DND-41 (cell line): ENCODE measurements at regions not wholly inside any gene's neighbourhood (a gene's known extent, or its start where the extent isn't known, plus 50 kb on each side); places are given as distances from the start of the nearest gene placed in this dataset.

Source experiments
- ATAC-seq: fragments of 200-7000 bp; cut with Tn5 transposase; 3 replicates; pipeline ENCODE4 v1.9.1; 2021; ENCODE audit warnings: low read depth; ENCODE audit not compliant: insufficient read depth
- DNase-seq: peaks from one replicate; pipeline ENCODE4 v3.0.0-alpha.2; 2020
- H2AFZ ChIP-seq: 2 replicates; pipeline ENCODE4 v1.6.0; 2012; ENCODE audit warnings: low read depth, low read length
- H3K27ac ChIP-seq: 2 replicates; pipeline ENCODE4 v1.5.1; 2012; ENCODE audit warnings: low read length, inconsistent platforms
- H3K27me3 ChIP-seq: fragments of 200-600 bp; sonication (generic); 2 replicates; pipeline ENCODE4 v1.6.0; 2012; ENCODE audit warnings: low read length, mild to moderate bottlenecking, inconsistent platforms; ENCODE audit not compliant: insufficient read depth, poor library complexity
- H3K36me3 ChIP-seq: 2 replicates; pipeline ENCODE4 v1.5.1; 2012; ENCODE audit warnings: low read length, inconsistent platforms; ENCODE audit not compliant: insufficient read depth
- H3K4me1 ChIP-seq: 2 replicates; pipeline ENCODE4 v1.5.1; 2012; ENCODE audit warnings: mild to moderate bottlenecking, low read length; ENCODE audit not compliant: insufficient read depth
- H3K4me2 ChIP-seq: 2 replicates; pipeline ENCODE4 v1.6.0; 2012; ENCODE audit warnings: mild to moderate bottlenecking, moderate library complexity, low read length, inconsistent platforms; ENCODE audit not compliant: insufficient read depth
- H3K4me3 ChIP-seq, 2 experiments: fragments of 200-600 bp in 1 of 2; shearing (Covaris generic) in 1 of 2; 2 replicates each; pipeline ENCODE4 v1.5.1; 2012 to 2016; ENCODE audit warnings: inconsistent platforms in 2 of 2, low read length in 2 of 2, mild to moderate bottlenecking in 2 of 2, low read depth in 1 of 2, moderate library complexity in 1 of 2
- H3K79me2 ChIP-seq: 2 replicates; pipeline ENCODE4 v1.6.0; 2012; ENCODE audit warnings: low read length, inconsistent platforms; ENCODE audit not compliant: insufficient read depth
- H3K9ac ChIP-seq: 2 replicates; pipeline ENCODE4 v1.6.0; 2012; ENCODE audit warnings: low read depth, mild to moderate bottlenecking, inconsistent platforms, low read length, moderate library complexity
- H3K9me3 ChIP-seq: 2 replicates; pipeline ENCODE4 v1.5.1; 2012; ENCODE audit warnings: low read length, moderate library complexity, mild to moderate bottlenecking, inconsistent platforms; ENCODE audit not compliant: insufficient read depth, severe bottlenecking
- H4K20me1 ChIP-seq: 2 replicates; pipeline ENCODE4 v1.6.0; 2012; ENCODE audit warnings: low read length; ENCODE audit not compliant: insufficient read depth
- CTCF ChIP-seq: IDR thresholded peaks from 2 replicates; pipeline ENCODE4 v1.5.1; 2012; ENCODE audit warnings: borderline replicate concordance, low read length, moderate library complexity, mild to moderate bottlenecking; ENCODE audit not compliant: poor library complexity, severe bottlenecking; ENCODE audit errors: extremely low read depth
- EZH2 ChIP-seq: IDR thresholded peaks from 3 replicates; pipeline ENCODE4 v1.6.1; 2012; ENCODE audit warnings: borderline replicate concordance, low read depth, mild to moderate bottlenecking, moderate library complexity, low read length, inconsistent platforms; ENCODE audit not compliant: severe bottlenecking

GRCh38 chr4:149933883-149934282, 118.2 kb upstream of the IQCM start:
- Histone ChIP-seq H3K9ac (no peak overlapping the region), H3K4me3 (no peak overlapping the region), H3K27ac (no peak overlapping the region), H2AFZ (no peak overlapping the region), H3K36me3 (no peaks in the 10 kb centered on the region), H3K4me2 (no peak overlapping the region), H3K27me3 (no peaks in the 10 kb centered on the region), H3K9me3 (no peaks in the 10 kb centered on the region), H4K20me1 (no peaks in the 10 kb centered on the region), H3K4me1 (no peaks in the 10 kb centered on the region), H3K79me2 (no peaks in the 10 kb centered on the region)
- DNase-seq (no peak), ATAC-seq (no peak)
- TF ChIP-seq CTCF (no peak), EZH2 (no peak)

- Histone ChIP-seq H3K9me3 (no peaks in the 10 kb centered on the region), H3K4me3 (no peak overlapping the region), H3K27ac (no peak overlapping the region), H2AFZ (no peak overlapping the region), H4K20me1 (no peaks in the 10 kb centered on the region), H3K4me1 (no peaks in the 10 kb centered on the region), H3K4me2 (no peak overlapping the region), H3K79me2 (no peaks in the 10 kb centered on the region), H3K27me3 (no peaks in the 10 kb centered on the region), H3K36me3 (no peaks in the 10 kb centered on the region), H3K9ac (no peak overlapping the region)
- DNase-seq (no peak), ATAC-seq (no peak)
- TF ChIP-seq CTCF: no peak
- no peak for TF ChIP-seq EZH2
These were observed 128.9 kb upstream of the DCLK2 start for GRCh38 chr4:149949381-149949780.

- H4K20me1 ChIP-seq: no peaks in the 10 kb centered on the region
- H3K27me3 ChIP-seq: no peaks in the 10 kb centered on the region
- no peak overlapping the region for H3K27ac ChIP-seq
- H3K36me3 ChIP-seq: no peaks in the 10 kb centered on the region
- no peak overlapping the region for H3K4me2 ChIP-seq
- ATAC-seq (no peak), DNase-seq (no peak)
- no peaks in the 10 kb centered on the region for H3K9me3 ChIP-seq
- no peak overlapping the region for H2AFZ ChIP-seq
- H3K4me1 ChIP-seq: no peaks in the 10 kb centered on the region
- TF ChIP-seq CTCF (no peak), EZH2 (no peak)
- H3K79me2 ChIP-seq: no peaks in the 10 kb centered on the region
- no peak overlapping the region for H3K9ac ChIP-seq
- H3K4me3 ChIP-seq: no peak overlapping the region
These were observed 126.9 kb upstream of the DCLK2 start for GRCh38 chr4:149951152-149951900.

- Histone ChIP-seq H4K20me1 (no peaks in the 10 kb centered on the region), H3K36me3 (no peaks in the 10 kb centered on the region), H3K4me1 (no peaks in the 10 kb centered on the region), H3K27ac (no peak overlapping the region), H3K4me2 (no peak overlapping the region), H3K9ac (no peak overlapping the region), H3K9me3 (no peaks in the 10 kb centered on the region), H3K4me3 (no peak overlapping the region), H3K79me2 (no peaks in the 10 kb centered on the region), H2AFZ (no peak overlapping the region), H3K27me3 (no peaks in the 10 kb centered on the region)
- no peak for DNase-seq
- no peak for TF ChIP-seq EZH2
- no peak for TF ChIP-seq CTCF
- no peak for ATAC-seq
These were observed 126.1 kb upstream of the DCLK2 start for GRCh38 chr4:149952101-149952500.
